OCI-LY1 (cell line): ENCODE measurements at regions not wholly inside any gene's neighbourhood (a gene's known extent, or its start where the extent isn't known, plus 50 kb on each side); places are given as distances from the start of the nearest gene placed in this dataset.

ENCODE experiments used
- H2AFZ ChIP-seq: fragments of 200-600 bp; sonication (generic), shearing (Covaris generic); 2 replicates; pipeline ENCODE4 v1.6.0; 2014; ENCODE audit warnings: antibody characterized with exemption, mild to moderate bottlenecking, low read length
- H3F3A ChIP-seq: fragments of 200-600 bp; sonication (generic), shearing (Covaris generic); 2 replicates; pipeline ENCODE4 v1.6.0; 2014; ENCODE audit warnings: mild to moderate bottlenecking, antibody characterized with exemption, low read length, moderate library complexity; ENCODE audit not compliant: insufficient read depth
- H3K27ac ChIP-seq: fragments of 200-600 bp; sonication (generic); 2 replicates; pipeline ENCODE4 v1.5.1; 2014; ENCODE audit warnings: low read length, mixed run types, mild to moderate bottlenecking, low read depth; ENCODE audit not compliant: poor library complexity, severe bottlenecking
- H3K27me3 ChIP-seq: fragments of 200-600 bp; sonication (generic); 2 replicates; pipeline ENCODE4 v1.6.0; 2014; ENCODE audit warnings: antibody characterized with exemption, mild to moderate bottlenecking, low read length, moderate library complexity; ENCODE audit not compliant: insufficient read depth
- H3K36me3 ChIP-seq: fragments of 200-600 bp; sonication (generic); 2 replicates; pipeline ENCODE4 v1.6.1; 2014; ENCODE audit warnings: mild to moderate bottlenecking, antibody characterized with exemption, low read length, moderate library complexity, mixed read lengths; ENCODE audit not compliant: insufficient read depth
- H3K4me1 ChIP-seq: fragments of 200-600 bp; sonication (generic); 2 replicates; pipeline ENCODE4 v1.5.1; 2014; ENCODE audit warnings: mild to moderate bottlenecking, low read length, moderate library complexity; ENCODE audit not compliant: insufficient read depth, severe bottlenecking
- H3K4me2 ChIP-seq: fragments of 200-600 bp; sonication (generic), shearing (Covaris generic); 2 replicates; pipeline ENCODE4 v1.6.1; 2014; ENCODE audit warnings: low read length
- H3K4me3 ChIP-seq: fragments of 200-600 bp; sonication (generic); 2 replicates; pipeline ENCODE4 v1.5.1; 2014; ENCODE audit warnings: low read length, low read depth, mild to moderate bottlenecking, mixed read lengths; ENCODE audit not compliant: poor library complexity, severe bottlenecking
- H3K79me2 ChIP-seq: fragments of 200-600 bp; shearing (Covaris generic); 2 replicates; pipeline ENCODE4 v1.6.1; 2016; ENCODE audit warnings: mixed run types, low read length, mixed read lengths; ENCODE audit not compliant: insufficient read depth
- H3K9ac ChIP-seq: fragments of 200-600 bp; sonication (generic), shearing (Covaris generic); 2 replicates; pipeline ENCODE4 v1.6.1; 2014; ENCODE audit warnings: mild to moderate bottlenecking, low read length, mixed read lengths
- H3K9me2 ChIP-seq: fragments of 200-600 bp; sonication (generic), shearing (Covaris generic); 2 replicates; pipeline ENCODE4 v1.6.1; 2014; ENCODE audit warnings: low read depth, mild to moderate bottlenecking, low read length, mixed read lengths
- H3K9me3 ChIP-seq: fragments of 200-600 bp; shearing (Covaris generic); 2 replicates; pipeline ENCODE4 v1.6.1; 2014; ENCODE audit warnings: low read length, mixed read lengths
- H4K20me1 ChIP-seq: fragments of 200-600 bp; sonication (generic), shearing (Covaris generic); 2 replicates; pipeline ENCODE4 v1.6.0; 2016; ENCODE audit warnings: mild to moderate bottlenecking, low read length; ENCODE audit not compliant: insufficient read depth
- CTCF ChIP-seq: fragments of 200-600 bp; sonication (generic), shearing (Covaris generic); IDR thresholded peaks from 2 replicates; pipeline ENCODE4 v1.5.1; 2017; ENCODE audit warnings: mild to moderate bottlenecking, antibody characterized with exemption, low read length, moderate library complexity, mixed read lengths
- EZH2 ChIP-seq: fragments of 200-600 bp; sonication (generic), shearing (Covaris generic); IDR thresholded peaks from 2 replicates; pipeline ENCODE4 v1.8.0; 2017; ENCODE audit warnings: borderline replicate concordance, mixed run types, mild to moderate bottlenecking, antibody characterized with exemption, low read length, moderate library complexity, mixed read lengths

- Histone ChIP-seq H3K36me3 (no peaks in the 10 kb centered on the region), H3K4me1 (no peaks in the 10 kb centered on the region), H3F3A (no peaks in the 10 kb centered on the region), H3K9me2 (no peaks in the 10 kb centered on the region), H3K9me3 (no peaks in the 10 kb centered on the region), H3K9ac (no peak overlapping the region), H3K79me2 (no peaks in the 10 kb centered on the region), H4K20me1 (no peaks in the 10 kb centered on the region), H2AFZ (no peak overlapping the region), H3K4me2 (no peak overlapping the region), H3K27ac (no peak overlapping the region), H3K4me3 (no peak overlapping the region), H3K27me3 (no peaks in the 10 kb centered on the region)
- TF ChIP-seq CTCF = no peak
- no peak for TF ChIP-seq EZH2
Observed at GRCh38 chr13:38620876-38621275, 66.0 kb upstream of the FREM2 start.

GRCh38 chr13:38624822-38625221 is 62.1 kb upstream of the FREM2 start:
- Histone ChIP-seq H3K9me2 (no peaks in the 10 kb centered on the region), H2AFZ (no peak overlapping the region), H3K4me1 (no peaks in the 10 kb centered on the region), H3K4me2 (no peak overlapping the region), H3K27me3 (no peaks in the 10 kb centered on the region), H3F3A (no peaks in the 10 kb centered on the region), H3K9me3 (no peaks in the 10 kb centered on the region), H4K20me1 (no peaks in the 10 kb centered on the region), H3K4me3 (no peak overlapping the region), H3K9ac (no peak overlapping the region), H3K27ac (no peak overlapping the region), H3K79me2 (no peaks in the 10 kb centered on the region), H3K36me3 (no peaks in the 10 kb centered on the region)
- no peak for TF ChIP-seq CTCF
- no peak for TF ChIP-seq EZH2

GRCh38 chr13:38628554-38628953 is 58.3 kb upstream of the FREM2 start:
- Histone ChIP-seq H3K4me1 (no peaks in the 10 kb centered on the region), H3K27ac (no peak overlapping the region), H3K9me2 (no peaks in the 10 kb centered on the region), H3K27me3 (no peaks in the 10 kb centered on the region), H3K36me3 (no peaks in the 10 kb centered on the region), H3K9ac (no peak overlapping the region), H3K79me2 (no peaks in the 10 kb centered on the region), H3K4me2 (no peak overlapping the region), H3F3A (no peaks in the 10 kb centered on the region), H4K20me1 (no peaks in the 10 kb centered on the region), H3K9me3 (no peaks in the 10 kb centered on the region), H2AFZ (no peak overlapping the region), H3K4me3 (no peak overlapping the region)
- no peak for TF ChIP-seq CTCF
- TF ChIP-seq EZH2 = no peak
